ENCODE measurements at regions not wholly inside any gene's neighbourhood (a gene's known extent, or its start where the extent isn't known, plus 50 kb on each side); places are given as distances from the start of the nearest gene placed in this dataset.

GRCh38 chr13:87820241-87820640, 149.1 kb downstream of the SLITRK5 start:
- TF ChIP-seq GATA2 (IDR thresholded peaks at IDR 0.05; ENCODE audit: low read depth, low read length): no peak
- TF ChIP-seq GATA3 (IDR thresholded peaks at IDR 0.05; ENCODE audit: low read depth, low read length): no peak

Measured in SH-SY5Y (cell line).